ENCODE measurements at regions not wholly inside any gene's neighbourhood (a gene's known extent, or its start where the extent isn't known, plus 50 kb on each side); places are given as distances from the start of the nearest gene placed in this dataset.
"Not testable (repeated sequence)": the region's sequence is repeated elsewhere in the genome, so short reads cannot be mapped to it uniquely, and the experiment has no call there.

- Histone ChIP-seq H3K27ac (ENCODE audit: insufficient read depth, low read depth, low read length, poor library complexity, severe bottlenecking) (no peak overlapping the region), H3K36me3 (ENCODE audit: control insufficient read depth, insufficient read depth, low read length) (no peaks in the 10 kb centered on the region), H3K27me3 (ENCODE audit: control insufficient read depth, insufficient read depth, low read length, poor library complexity, severe bottlenecking) (no peaks in the 10 kb centered on the region), H3K4me1 (ENCODE audit: control insufficient read depth, insufficient read depth, low read length) (no peaks in the 10 kb centered on the region), H3K4me3 (ENCODE audit: insufficient read depth, low read depth, low read length) (no peak overlapping the region), H3K9me3 (ENCODE audit: control insufficient read depth, low read length) (no peaks in the 10 kb centered on the region)
- 94% methylated on average over 2 of the region's 2 CpGs for WGBS, 2 experiments
Observed at GRCh38 chrX:25112156-25112555, 96.4 kb upstream of the ARX start.

- no peak overlapping the region for H3K27ac ChIP-seq (ENCODE audit: insufficient read depth, low read depth, low read length, poor library complexity, severe bottlenecking)
- no peaks in the 10 kb centered on the region for H3K36me3 ChIP-seq (ENCODE audit: control insufficient read depth, insufficient read depth, low read length)
- H3K4me1 ChIP-seq (ENCODE audit: control insufficient read depth, insufficient read depth, low read length): peaks cover 4% of the 10 kb centered on the region
- H3K4me3 ChIP-seq (ENCODE audit: insufficient read depth, low read depth, low read length): no peak overlapping the region
- H3K27me3 ChIP-seq (ENCODE audit: control insufficient read depth, insufficient read depth, low read length, poor library complexity, severe bottlenecking): no peaks in the 10 kb centered on the region
- no peaks in the 10 kb centered on the region for H3K9me3 ChIP-seq (ENCODE audit: control insufficient read depth, low read length)
- WGBS, 2 experiments: 88 to 90% methylated on average over 2 of the region's 2 CpGs
Observed at GRCh38 chrX:25108481-25108880, 92.7 kb upstream of the ARX start.

GRCh38 chrX:25105221-25105620, 89.5 kb upstream of the ARX start:
- no peaks in the 10 kb centered on the region for H3K9me3 ChIP-seq (ENCODE audit: control insufficient read depth, low read length)
- H3K27me3 ChIP-seq (ENCODE audit: control insufficient read depth, insufficient read depth, low read length, poor library complexity, severe bottlenecking): no peaks in the 10 kb centered on the region
- 12 to 18% methylated on average over 3 to 4 of the region's 4 CpGs for WGBS, 2 experiments
- peaks cover 4% of the 10 kb centered on the region for H3K4me1 ChIP-seq (ENCODE audit: control insufficient read depth, insufficient read depth, low read length)
- H3K27ac ChIP-seq (ENCODE audit: insufficient read depth, low read depth, low read length, poor library complexity, severe bottlenecking): no peak overlapping the region
- H3K36me3 ChIP-seq (ENCODE audit: control insufficient read depth, insufficient read depth, low read length): no peaks in the 10 kb centered on the region
- H3K4me3 ChIP-seq (ENCODE audit: insufficient read depth, low read depth, low read length): no peak overlapping the region

GRCh38 chrX:25096522-25097045, 80.8 kb upstream of the ARX start:
- 95 to 96% methylated on average over 3 of the region's 3 CpGs for WGBS, 2 experiments
- H3K27ac ChIP-seq (ENCODE audit: insufficient read depth, low read depth, low read length, poor library complexity, severe bottlenecking): no peak overlapping the region
- H3K9me3 ChIP-seq (ENCODE audit: control insufficient read depth, low read length): no peaks in the 10 kb centered on the region
- no peak overlapping the region for H3K4me3 ChIP-seq (ENCODE audit: insufficient read depth, low read depth, low read length)
- no peaks in the 10 kb centered on the region for H3K27me3 ChIP-seq (ENCODE audit: control insufficient read depth, insufficient read depth, low read length, poor library complexity, severe bottlenecking)
- H3K4me1 ChIP-seq (ENCODE audit: control insufficient read depth, insufficient read depth, low read length): no peaks in the 10 kb centered on the region
- no peaks in the 10 kb centered on the region for H3K36me3 ChIP-seq (ENCODE audit: control insufficient read depth, insufficient read depth, low read length)

- not testable (repeated sequence) for H3K27ac ChIP-seq (ENCODE audit: insufficient read depth, low read depth, low read length, poor library complexity, severe bottlenecking)
- WGBS, 2 experiments: 84 to 100% methylated on average over 1 of the region's 1 CpG
Observed at GRCh38 chrX:25091152-25091551, 75.4 kb upstream of the ARX start.

GRCh38 chrX:25084446-25084845, 68.7 kb upstream of the ARX start:
- H3K27ac ChIP-seq (ENCODE audit: insufficient read depth, low read depth, low read length, poor library complexity, severe bottlenecking): no peak overlapping the region
- no CpG with 5 or more reads among the region's 1 CpG for WGBS, 2 experiments
- no peaks in the 10 kb centered on the region for H3K27me3 ChIP-seq (ENCODE audit: control insufficient read depth, insufficient read depth, low read length, poor library complexity, severe bottlenecking)
- no peaks in the 10 kb centered on the region for H3K36me3 ChIP-seq (ENCODE audit: control insufficient read depth, insufficient read depth, low read length)
- no peak overlapping the region for H3K4me3 ChIP-seq (ENCODE audit: insufficient read depth, low read depth, low read length)
- H3K9me3 ChIP-seq (ENCODE audit: control insufficient read depth, low read length): no peaks in the 10 kb centered on the region
- no peaks in the 10 kb centered on the region for H3K4me1 ChIP-seq (ENCODE audit: control insufficient read depth, insufficient read depth, low read length)

More at GRCh38 chrX:25091152-25091551, 75.4 kb upstream of the ARX start:
- H3K36me3 ChIP-seq (ENCODE audit: control insufficient read depth, insufficient read depth, low read length); H3K4me3 ChIP-seq (ENCODE audit: insufficient read depth, low read depth, low read length); H3K27me3 ChIP-seq (ENCODE audit: control insufficient read depth, insufficient read depth, low read length, poor library complexity, severe bottlenecking); H3K4me1 ChIP-seq (ENCODE audit: control insufficient read depth, insufficient read depth, low read length); H3K9me3 ChIP-seq (ENCODE audit: control insufficient read depth, low read length): not testable (repeated sequence)

GRCh38 chrX:25083661-25084060, 67.9 kb upstream of the ARX start:
- H3K27ac ChIP-seq (ENCODE audit: insufficient read depth, low read depth, low read length, poor library complexity, severe bottlenecking): no peak overlapping the region
- no peaks in the 10 kb centered on the region for H3K36me3 ChIP-seq (ENCODE audit: control insufficient read depth, insufficient read depth, low read length)
- WGBS, 2 experiments: 77 to 93% methylated on average over 3 of the region's 3 CpGs
- H3K4me1 ChIP-seq (ENCODE audit: control insufficient read depth, insufficient read depth, low read length): no peaks in the 10 kb centered on the region
- H3K4me3 ChIP-seq (ENCODE audit: insufficient read depth, low read depth, low read length): no peak overlapping the region
- H3K27me3 ChIP-seq (ENCODE audit: control insufficient read depth, insufficient read depth, low read length, poor library complexity, severe bottlenecking): no peaks in the 10 kb centered on the region
- H3K9me3 ChIP-seq (ENCODE audit: control insufficient read depth, low read length): no peaks in the 10 kb centered on the region

GRCh38 chrX:25079020-25079419, 63.3 kb upstream of the ARX start:
- no peak overlapping the region for H3K27ac ChIP-seq (ENCODE audit: insufficient read depth, low read depth, low read length, poor library complexity, severe bottlenecking)
- H3K9me3 ChIP-seq (ENCODE audit: control insufficient read depth, low read length): no peaks in the 10 kb centered on the region
- no peak overlapping the region for H3K4me3 ChIP-seq (ENCODE audit: insufficient read depth, low read depth, low read length)
- 69 to 78% methylated on average over 2 of the region's 3 CpGs for WGBS, 2 experiments
- H3K27me3 ChIP-seq (ENCODE audit: control insufficient read depth, insufficient read depth, low read length, poor library complexity, severe bottlenecking): no peaks in the 10 kb centered on the region
- no peaks in the 10 kb centered on the region for H3K36me3 ChIP-seq (ENCODE audit: control insufficient read depth, insufficient read depth, low read length)
- H3K4me1 ChIP-seq (ENCODE audit: control insufficient read depth, insufficient read depth, low read length): no peaks in the 10 kb centered on the region

- H3K27me3 ChIP-seq (ENCODE audit: control insufficient read depth, insufficient read depth, low read length, poor library complexity, severe bottlenecking): no peaks in the 10 kb centered on the region
- H3K9me3 ChIP-seq (ENCODE audit: control insufficient read depth, low read length): no peaks in the 10 kb centered on the region
- no peak overlapping the region for H3K4me3 ChIP-seq (ENCODE audit: insufficient read depth, low read depth, low read length)
- H3K27ac ChIP-seq (ENCODE audit: insufficient read depth, low read depth, low read length, poor library complexity, severe bottlenecking): no peak overlapping the region
- no peaks in the 10 kb centered on the region for H3K36me3 ChIP-seq (ENCODE audit: control insufficient read depth, insufficient read depth, low read length)
- 95 to 100% methylated on average over 6 to 9 of the region's 9 CpGs for WGBS, 2 experiments
- no peaks in the 10 kb centered on the region for H3K4me1 ChIP-seq (ENCODE audit: control insufficient read depth, insufficient read depth, low read length)
Observed at GRCh38 chrX:25076941-25077500, 61.3 kb upstream of the ARX start.

GRCh38 chrX:25072247-25072646, 56.5 kb upstream of the ARX start:
- H3K27ac ChIP-seq (ENCODE audit: insufficient read depth, low read depth, low read length, poor library complexity, severe bottlenecking): no peak overlapping the region
- no peak overlapping the region for H3K4me3 ChIP-seq (ENCODE audit: insufficient read depth, low read depth, low read length)
- no peaks in the 10 kb centered on the region for H3K27me3 ChIP-seq (ENCODE audit: control insufficient read depth, insufficient read depth, low read length, poor library complexity, severe bottlenecking)
- no peaks in the 10 kb centered on the region for H3K4me1 ChIP-seq (ENCODE audit: control insufficient read depth, insufficient read depth, low read length)
- no peaks in the 10 kb centered on the region for H3K9me3 ChIP-seq (ENCODE audit: control insufficient read depth, low read length)
- no peaks in the 10 kb centered on the region for H3K36me3 ChIP-seq (ENCODE audit: control insufficient read depth, insufficient read depth, low read length)

- 100% methylated on average over 1 of the region's 1 CpG for WGBS, 2 experiments
- H3K4me3 ChIP-seq (ENCODE audit: insufficient read depth, low read depth, low read length): no peak overlapping the region
- H3K9me3 ChIP-seq (ENCODE audit: control insufficient read depth, low read length): no peaks in the 10 kb centered on the region
- H3K36me3 ChIP-seq (ENCODE audit: control insufficient read depth, insufficient read depth, low read length): no peaks in the 10 kb centered on the region
- H3K4me1 ChIP-seq (ENCODE audit: control insufficient read depth, insufficient read depth, low read length): no peaks in the 10 kb centered on the region
- H3K27ac ChIP-seq (ENCODE audit: insufficient read depth, low read depth, low read length, poor library complexity, severe bottlenecking): no peak overlapping the region
- H3K27me3 ChIP-seq (ENCODE audit: control insufficient read depth, insufficient read depth, low read length, poor library complexity, severe bottlenecking): no peaks in the 10 kb centered on the region
Observed at GRCh38 chrX:25070038-25070437, 54.3 kb upstream of the ARX start.

Data from ectodermal cell (in vitro differentiated cells).